ENCODE measurements at regions not wholly inside any gene's neighbourhood (a gene's known extent, or its start where the extent isn't known, plus 50 kb on each side); places are given as distances from the start of the nearest gene placed in this dataset.

- H3K27ac Mint-ChIP-seq, result no peak overlapping the region
- TF ChIP-seq, protein P1, sequence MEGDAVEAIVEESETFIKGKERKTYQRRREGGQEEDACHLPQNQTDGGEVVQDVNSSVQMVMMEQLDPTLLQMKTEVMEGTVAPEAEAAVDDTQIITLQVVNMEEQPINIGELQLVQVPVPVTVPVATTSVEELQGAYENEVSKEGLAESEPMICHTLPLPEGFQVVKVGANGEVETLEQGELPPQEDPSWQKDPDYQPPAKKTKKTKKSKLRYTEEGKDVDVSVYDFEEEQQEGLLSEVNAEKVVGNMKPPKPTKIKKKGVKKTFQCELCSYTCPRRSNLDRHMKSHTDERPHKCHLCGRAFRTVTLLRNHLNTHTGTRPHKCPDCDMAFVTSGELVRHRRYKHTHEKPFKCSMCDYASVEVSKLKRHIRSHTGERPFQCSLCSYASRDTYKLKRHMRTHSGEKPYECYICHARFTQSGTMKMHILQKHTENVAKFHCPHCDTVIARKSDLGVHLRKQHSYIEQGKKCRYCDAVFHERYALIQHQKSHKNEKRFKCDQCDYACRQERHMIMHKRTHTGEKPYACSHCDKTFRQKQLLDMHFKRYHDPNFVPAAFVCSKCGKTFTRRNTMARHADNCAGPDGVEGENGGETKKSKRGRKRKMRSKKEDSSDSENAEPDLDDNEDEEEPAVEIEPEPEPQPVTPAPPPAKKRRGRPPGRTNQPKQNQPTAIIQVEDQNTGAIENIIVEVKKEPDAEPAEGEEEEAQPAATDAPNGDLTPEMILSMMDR (IDR thresholded peaks at IDR 0.05), result no peak
- peaks cover 3% of the 10 kb centered on the region for H3K4me1 Mint-ChIP-seq
- H3K4me3 Mint-ChIP-seq, result no peak overlapping the region
- intact Hi-C loops (cut with micrococcal nuclease), result no loop called here
- POLR2A ChIA-PET, result no interaction called here
- CTCF ChIA-PET, result no interaction called here
- no peaks in the 10 kb centered on the region for H3K9me3 Mint-ChIP-seq
- ATAC-seq (ENCODE audit: low read depth) (no peak), DNase-seq (no peak)
- H3K36me3 Mint-ChIP-seq (ENCODE audit: low read depth), result no peaks in the 10 kb centered on the region
- H3K27me3 Mint-ChIP-seq, result no peaks in the 10 kb centered on the region
Observed at GRCh38 chrX:68937581-68937980, 108.8 kb downstream of the EFNB1 start.

DNA sequence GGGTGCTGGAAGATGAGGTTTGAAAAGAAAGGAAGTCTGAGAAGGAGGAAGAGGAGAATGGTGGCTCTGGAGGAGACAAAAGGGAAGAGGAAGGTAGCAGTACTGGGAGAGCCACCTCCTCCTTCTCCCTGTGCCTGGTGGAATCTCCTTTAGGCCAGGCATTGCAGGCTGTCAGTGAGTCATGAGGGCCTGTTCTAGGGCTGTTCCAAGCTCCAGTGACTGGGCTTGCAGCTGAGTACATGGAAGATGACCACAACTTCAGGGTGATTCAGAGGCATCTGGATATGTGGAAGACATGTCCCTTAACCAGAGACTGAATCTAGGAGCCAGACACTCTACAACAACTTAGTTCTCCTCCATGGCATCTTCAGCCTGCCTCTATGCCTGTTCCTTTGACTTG lies 107.8 kb downstream of the EFNB1 start:
- peaks cover 3% of the 10 kb centered on the region for H3K4me1 Mint-ChIP-seq
- CTCF ChIA-PET, result no interaction called here
- ATAC-seq (ENCODE audit: low read depth) (no peak), DNase-seq (no peak)
- H3K4me3 Mint-ChIP-seq, result no peak overlapping the region
- no peak overlapping the region for H3K27ac Mint-ChIP-seq
- no peaks in the 10 kb centered on the region for H3K9me3 Mint-ChIP-seq
- TF ChIP-seq, protein P1 (IDR thresholded peaks at IDR 0.05), result no peak
- H3K27me3 Mint-ChIP-seq, result no peaks in the 10 kb centered on the region
- POLR2A ChIA-PET, result no interaction called here
- intact Hi-C loops (cut with micrococcal nuclease), result no loop called here
- no peaks in the 10 kb centered on the region for H3K36me3 Mint-ChIP-seq (ENCODE audit: low read depth)

DNA sequence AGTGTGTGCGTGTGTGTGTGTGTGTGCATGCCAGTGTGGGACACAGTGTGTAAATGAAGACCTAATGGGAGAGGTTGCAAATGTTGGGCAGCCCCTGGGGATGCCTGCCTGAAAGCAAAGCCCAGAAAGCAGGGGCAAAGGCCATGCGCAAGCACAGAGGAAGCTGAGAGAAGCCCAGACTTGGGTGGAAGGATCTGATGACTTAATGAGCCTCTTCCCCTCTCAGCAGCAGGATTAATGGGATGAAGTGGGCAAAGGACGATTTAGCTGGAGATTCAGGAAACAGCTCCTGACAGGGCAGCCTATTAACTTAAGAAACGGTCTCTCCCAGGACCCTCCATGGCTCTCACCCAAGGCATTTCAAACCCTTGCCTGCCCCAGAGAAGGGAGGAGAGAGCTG lies 107.3 kb downstream of the EFNB1 start:
- POLR2A ChIA-PET, result no interaction called here
- DNase-seq (no peak), ATAC-seq (ENCODE audit: low read depth) (no peak)

DNA sequence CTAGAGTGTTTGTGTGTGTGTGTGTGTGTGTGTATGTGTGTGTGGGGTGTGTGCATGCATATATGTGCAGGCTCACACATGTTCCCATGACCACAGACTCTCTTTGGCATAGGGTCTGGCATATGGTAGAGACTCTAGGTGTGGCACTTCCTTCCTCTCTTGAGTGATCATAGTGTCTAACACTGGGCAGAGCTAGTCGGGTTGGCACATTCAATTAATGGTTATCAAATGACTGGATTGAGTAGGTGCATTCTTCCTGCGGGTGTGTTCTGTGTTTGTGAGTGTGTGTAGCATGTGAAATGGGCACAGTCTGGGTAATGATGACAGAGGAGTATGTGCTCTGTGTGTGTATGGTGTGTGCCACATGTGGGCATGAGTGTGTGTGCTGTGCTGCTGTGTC lies 106.5 kb downstream of the EFNB1 start:
- TF ChIP-seq, protein P1 (IDR thresholded peaks at IDR 0.05), result no peak

More for the DNA sequence above, 107.3 kb downstream of the EFNB1 start:
- intact Hi-C loops (cut with micrococcal nuclease), result no loop called here
- no peak overlapping the region for H3K4me3 Mint-ChIP-seq
- no peaks in the 10 kb centered on the region for H3K36me3 Mint-ChIP-seq (ENCODE audit: low read depth)
- CTCF ChIA-PET, result no interaction called here
- TF ChIP-seq, protein P1 (IDR thresholded peaks at IDR 0.05), result no peak
- H3K4me1 Mint-ChIP-seq, result peaks cover 3% of the 10 kb centered on the region
- no peak overlapping the region for H3K27ac Mint-ChIP-seq
- no peaks in the 10 kb centered on the region for H3K27me3 Mint-ChIP-seq
- H3K9me3 Mint-ChIP-seq, result no peaks in the 10 kb centered on the region

GRCh38 chrX:68934922-68935321 lies 106.1 kb downstream of the EFNB1 start:
- DNase-seq (no peak), ATAC-seq (ENCODE audit: low read depth) (no peak)
- Mint-ChIP-seq H3K27ac (no peak overlapping the region), H3K9me3 (no peaks in the 10 kb centered on the region), H3K4me3 (no peak overlapping the region), H3K36me3 (ENCODE audit: low read depth) (no peaks in the 10 kb centered on the region), H3K4me1 (peaks cover 3% of the 10 kb centered on the region), H3K27me3 (no peaks in the 10 kb centered on the region)
- intact Hi-C loops (cut with micrococcal nuclease), result no loop called here
- TF ChIP-seq, protein P1 (IDR thresholded peaks at IDR 0.05), result no peak
- CTCF ChIA-PET, result no interaction called here
- POLR2A ChIA-PET, result no interaction called here

More for the DNA sequence above, 106.5 kb downstream of the EFNB1 start:
- Mint-ChIP-seq H3K27ac (no peak overlapping the region), H3K4me1 (peaks cover 3% of the 10 kb centered on the region), H3K27me3 (no peaks in the 10 kb centered on the region), H3K36me3 (ENCODE audit: low read depth) (no peaks in the 10 kb centered on the region), H3K9me3 (no peaks in the 10 kb centered on the region), H3K4me3 (no peak overlapping the region)
- ChIA-PET POLR2A (no interaction called here), CTCF (no interaction called here)
- intact Hi-C loops (cut with micrococcal nuclease), result no loop called here
- DNase-seq, result no peak
- no peak for ATAC-seq (ENCODE audit: low read depth)

Data from activated B cell treated with CpG ODN at 0.5 μM for 24 hours (primary cell).